Transverse colon (tissue), 3 donors: ENCODE measurements at regions not wholly inside any gene's neighbourhood (a gene's known extent, or its start where the extent isn't known, plus 50 kb on each side); places are given as distances from the start of the nearest gene placed in this dataset.

Experiments
- POLR2A ChIP-seq: fragments of 450-650 bp; IDR thresholded peaks from one replicate; pipeline ENCODE4 v1.6.1; 2016; ENCODE audit warnings: antibody characterized with exemption, mild to moderate bottlenecking, moderate library complexity
- TF ChIP-seq, protein P1 (sequence below), 5 experiments: fragments of 200-600 bp in 3 of 5; fragments of 450-650 bp in 2 of 5; sonication (generic) in 3 of 5; IDR thresholded peaks; 1 replicate in 2 of 5; 2 replicates in 3 of 5; pipeline ENCODE4 v1.5.1; 2016 to 2017; ENCODE audit warnings: antibody characterized with exemption in 5 of 5, inconsistent platforms in 3 of 5, mild to moderate bottlenecking in 2 of 5, moderate library complexity in 1 of 5

DNA sequence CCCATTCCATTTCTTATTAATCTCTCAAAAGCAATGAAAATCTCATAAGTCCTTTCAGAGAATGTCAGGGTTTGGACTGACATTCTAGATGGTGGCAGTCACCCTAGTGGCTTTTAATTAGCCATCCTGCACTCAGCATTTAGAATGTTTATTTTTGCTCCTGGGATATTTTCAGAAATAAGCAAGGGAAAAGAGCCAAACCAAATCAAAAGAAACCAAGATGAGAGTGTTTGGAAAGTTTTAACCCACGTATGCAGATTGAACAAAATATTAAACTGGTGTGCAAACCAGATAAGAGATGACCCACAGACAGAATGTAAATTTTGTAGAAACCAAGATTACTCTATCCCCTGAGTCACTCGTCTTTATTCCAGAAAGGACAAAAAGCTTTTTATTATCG lies 275.8 kb downstream of the SQOR start:
- TF ChIP-seq POLR2A, result no peak
- TF ChIP-seq, protein P1, sequence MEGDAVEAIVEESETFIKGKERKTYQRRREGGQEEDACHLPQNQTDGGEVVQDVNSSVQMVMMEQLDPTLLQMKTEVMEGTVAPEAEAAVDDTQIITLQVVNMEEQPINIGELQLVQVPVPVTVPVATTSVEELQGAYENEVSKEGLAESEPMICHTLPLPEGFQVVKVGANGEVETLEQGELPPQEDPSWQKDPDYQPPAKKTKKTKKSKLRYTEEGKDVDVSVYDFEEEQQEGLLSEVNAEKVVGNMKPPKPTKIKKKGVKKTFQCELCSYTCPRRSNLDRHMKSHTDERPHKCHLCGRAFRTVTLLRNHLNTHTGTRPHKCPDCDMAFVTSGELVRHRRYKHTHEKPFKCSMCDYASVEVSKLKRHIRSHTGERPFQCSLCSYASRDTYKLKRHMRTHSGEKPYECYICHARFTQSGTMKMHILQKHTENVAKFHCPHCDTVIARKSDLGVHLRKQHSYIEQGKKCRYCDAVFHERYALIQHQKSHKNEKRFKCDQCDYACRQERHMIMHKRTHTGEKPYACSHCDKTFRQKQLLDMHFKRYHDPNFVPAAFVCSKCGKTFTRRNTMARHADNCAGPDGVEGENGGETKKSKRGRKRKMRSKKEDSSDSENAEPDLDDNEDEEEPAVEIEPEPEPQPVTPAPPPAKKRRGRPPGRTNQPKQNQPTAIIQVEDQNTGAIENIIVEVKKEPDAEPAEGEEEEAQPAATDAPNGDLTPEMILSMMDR (IDR thresholded peaks at IDR 0.05), result no peak
